ENCODE measurements at regions not wholly inside any gene's neighbourhood (a gene's known extent, or its start where the extent isn't known, plus 50 kb on each side); places are given as distances from the start of the nearest gene placed in this dataset.
A peak's percentile ranks its signal among the peaks of the same experiment; 100 is the strongest.

- H3K9ac ChIP-seq (ENCODE audit: low read length) = no peak overlapping the region
- no peak overlapping the region for H3K27ac ChIP-seq (ENCODE audit: low read depth, low read length, poor library complexity, severe bottlenecking)
- no peak overlapping the region for H3K4me2 ChIP-seq (ENCODE audit: low read length)
- H3K36me3 ChIP-seq (ENCODE audit: insufficient read depth, low read length) = no peaks in the 10 kb centered on the region
- no peaks in the 10 kb centered on the region; the same call in 1 of the 2 replicates for H3K27me3 ChIP-seq (ENCODE audit: insufficient read depth, low read length)
- peaks cover 14% of the 10 kb centered on the region for H3K4me1 ChIP-seq (ENCODE audit: insufficient read depth, low read length, severe bottlenecking)
- H2AFZ ChIP-seq (ENCODE audit: low read length) = no peak overlapping the region
- H3F3A ChIP-seq (ENCODE audit: insufficient read depth, low read length) = no peaks in the 10 kb centered on the region
- H3K9me2 ChIP-seq (ENCODE audit: low read depth, low read length) = no peaks in the 10 kb centered on the region
- H3K9me3 ChIP-seq (ENCODE audit: low read length) = no peaks in the 10 kb centered on the region
- no peaks in the 10 kb centered on the region for H3K79me2 ChIP-seq (ENCODE audit: insufficient read depth, low read length)
- no peak for TF ChIP-seq CTCF (IDR thresholded peaks at IDR 0.05; ENCODE audit: low read length)
- TF ChIP-seq EZH2 (IDR thresholded peaks at IDR 0.05; ENCODE audit: borderline replicate concordance, low read length) = no peak
- H3K4me3 ChIP-seq (ENCODE audit: low read depth, low read length, poor library complexity, severe bottlenecking) = no peak overlapping the region
- no peaks in the 10 kb centered on the region for H4K20me1 ChIP-seq (ENCODE audit: insufficient read depth, low read length)
These were observed 55.3 kb upstream of the GPR37L1 start for GRCh38 chr1:202067188-202067974.

GRCh38 chr1:202068596-202068995, 54.1 kb upstream of the GPR37L1 start:
- H3K27me3 ChIP-seq (ENCODE audit: insufficient read depth, low read length) = no peaks in the 10 kb centered on the region; the same call in 1 of the 2 replicates
- H3K9ac ChIP-seq (ENCODE audit: low read length) = no peak overlapping the region
- no peak overlapping the region for H3K4me2 ChIP-seq (ENCODE audit: low read length)
- H3K9me2 ChIP-seq (ENCODE audit: low read depth, low read length) = no peaks in the 10 kb centered on the region
- H3K9me3 ChIP-seq (ENCODE audit: low read length) = no peaks in the 10 kb centered on the region
- peaks cover 14% of the 10 kb centered on the region for H3K4me1 ChIP-seq (ENCODE audit: insufficient read depth, low read length, severe bottlenecking)
- H3F3A ChIP-seq (ENCODE audit: insufficient read depth, low read length) = no peaks in the 10 kb centered on the region
- TF ChIP-seq CTCF (IDR thresholded peaks at IDR 0.05; ENCODE audit: low read length) (no peak), EZH2 (IDR thresholded peaks at IDR 0.05; ENCODE audit: borderline replicate concordance, low read length) (no peak)
- H4K20me1 ChIP-seq (ENCODE audit: insufficient read depth, low read length) = no peaks in the 10 kb centered on the region
- no peaks in the 10 kb centered on the region for H3K79me2 ChIP-seq (ENCODE audit: insufficient read depth, low read length)
- H3K4me3 ChIP-seq (ENCODE audit: low read depth, low read length, poor library complexity, severe bottlenecking) = no peak overlapping the region
- no peaks in the 10 kb centered on the region for H3K36me3 ChIP-seq (ENCODE audit: insufficient read depth, low read length)
- no peak overlapping the region for H3K27ac ChIP-seq (ENCODE audit: low read depth, low read length, poor library complexity, severe bottlenecking)
- H2AFZ ChIP-seq (ENCODE audit: low read length) = no peak overlapping the region

GRCh38 chr1:202069662-202070061, 53.1 kb upstream of the GPR37L1 start:
- Histone ChIP-seq H3K27me3 (ENCODE audit: insufficient read depth, low read length) (no peaks in the 10 kb centered on the region), H3K9ac (ENCODE audit: low read length) (no peak overlapping the region), H4K20me1 (ENCODE audit: insufficient read depth, low read length) (no peaks in the 10 kb centered on the region), H3K4me2 (ENCODE audit: low read length) (no peak overlapping the region), H3K79me2 (ENCODE audit: insufficient read depth, low read length) (no peaks in the 10 kb centered on the region), H3K4me3 (ENCODE audit: low read depth, low read length, poor library complexity, severe bottlenecking) (no peak overlapping the region), H3K9me3 (ENCODE audit: low read length) (no peaks in the 10 kb centered on the region), H3F3A (ENCODE audit: insufficient read depth, low read length) (no peaks in the 10 kb centered on the region), H3K36me3 (ENCODE audit: insufficient read depth, low read length) (no peaks in the 10 kb centered on the region), H3K9me2 (ENCODE audit: low read depth, low read length) (no peaks in the 10 kb centered on the region), H2AFZ (ENCODE audit: low read length) (no peak overlapping the region), H3K4me1 (ENCODE audit: insufficient read depth, low read length, severe bottlenecking) (peaks cover 14% of the 10 kb centered on the region), H3K27ac (ENCODE audit: low read depth, low read length, poor library complexity, severe bottlenecking) (peak overlapping the region; percentile 24)
- TF ChIP-seq CTCF (IDR thresholded peaks at IDR 0.05; ENCODE audit: low read length) (no peak), EZH2 (IDR thresholded peaks at IDR 0.05; ENCODE audit: borderline replicate concordance, low read length) (no peak)
